Lower leg skin (tissue), 4 donors: ENCODE measurements at regions not wholly inside any gene's neighbourhood (a gene's known extent, or its start where the extent isn't known, plus 50 kb on each side); places are given as distances from the start of the nearest gene placed in this dataset.

Experiments used
- DNase-seq, 2 donors: peaks; one replicate each; pipeline ENCODE4 v3.0.0-alpha.2; 2019; ENCODE audit warnings: low spot score in 2 of 2
- H3K4me3 ChIP-seq: fragments of 200-600 bp; sonication (generic); 2 replicates; pipeline ENCODE4 v1.5.1; 2017; ENCODE audit warnings: mild to moderate bottlenecking, low read depth; ENCODE audit not compliant: poor library complexity, severe bottlenecking
- POLR2A ChIP-seq, 2 donors: fragments of 450-650 bp; IDR thresholded peaks; one replicate each; pipeline ENCODE4 v1.6.1; 2016 to 2017; ENCODE audit warnings: antibody characterized with exemption in 2 of 2, mild to moderate bottlenecking in 1 of 2, moderate library complexity in 1 of 2
- WGBS, 2 donors: methylation state at CpG; one replicate each; pipeline ENCODE4 v1.1.5; 2018; 5-methylcytosine and 5-hydroxymethylcytosine counted together
- intact Hi-C: fragments of 100-400 bp; cut with DNase I; formaldehyde crosslinking; loops from one replicate; pipeline ENCODE4 v1.15.0; 2023; ENCODE audit warnings: low total_unique reads
- TF ChIP-seq, protein P1 (sequence below), 3 donors: fragments of 450-650 bp; IDR thresholded peaks; one replicate each; pipeline ENCODE4 v1.5.1; 2016; ENCODE audit warnings: antibody characterized with exemption in 3 of 3, mild to moderate bottlenecking in 3 of 3, moderate library complexity in 2 of 3

DNA sequence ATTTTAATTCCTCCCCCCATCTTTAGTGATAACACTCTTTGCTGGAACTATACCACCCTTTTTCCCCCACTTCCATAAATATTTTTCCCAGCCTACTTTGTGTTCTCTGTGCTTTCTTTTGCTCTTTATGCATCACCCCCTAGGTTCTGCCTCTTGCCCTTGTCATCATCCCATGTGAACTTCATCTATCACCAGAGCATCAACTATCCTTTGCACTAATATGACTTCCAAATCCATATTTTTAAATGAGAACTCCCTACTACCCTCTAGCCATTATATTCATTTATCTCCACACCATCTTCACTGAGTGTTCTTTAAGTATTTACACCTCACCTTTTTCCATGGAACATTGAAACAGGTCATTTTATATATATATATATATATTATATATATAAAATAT is 452.7 kb downstream of the FOXO1 start:
- TF ChIP-seq, protein P1, sequence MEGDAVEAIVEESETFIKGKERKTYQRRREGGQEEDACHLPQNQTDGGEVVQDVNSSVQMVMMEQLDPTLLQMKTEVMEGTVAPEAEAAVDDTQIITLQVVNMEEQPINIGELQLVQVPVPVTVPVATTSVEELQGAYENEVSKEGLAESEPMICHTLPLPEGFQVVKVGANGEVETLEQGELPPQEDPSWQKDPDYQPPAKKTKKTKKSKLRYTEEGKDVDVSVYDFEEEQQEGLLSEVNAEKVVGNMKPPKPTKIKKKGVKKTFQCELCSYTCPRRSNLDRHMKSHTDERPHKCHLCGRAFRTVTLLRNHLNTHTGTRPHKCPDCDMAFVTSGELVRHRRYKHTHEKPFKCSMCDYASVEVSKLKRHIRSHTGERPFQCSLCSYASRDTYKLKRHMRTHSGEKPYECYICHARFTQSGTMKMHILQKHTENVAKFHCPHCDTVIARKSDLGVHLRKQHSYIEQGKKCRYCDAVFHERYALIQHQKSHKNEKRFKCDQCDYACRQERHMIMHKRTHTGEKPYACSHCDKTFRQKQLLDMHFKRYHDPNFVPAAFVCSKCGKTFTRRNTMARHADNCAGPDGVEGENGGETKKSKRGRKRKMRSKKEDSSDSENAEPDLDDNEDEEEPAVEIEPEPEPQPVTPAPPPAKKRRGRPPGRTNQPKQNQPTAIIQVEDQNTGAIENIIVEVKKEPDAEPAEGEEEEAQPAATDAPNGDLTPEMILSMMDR (IDR thresholded peaks at IDR 0.05): no peak
- no peak for TF ChIP-seq POLR2A (IDR thresholded peaks at IDR 0.05)
- intact Hi-C loops: no loop called here
- DNase-seq: no peak
- H3K4me3 ChIP-seq: no peak overlapping the region

DNA sequence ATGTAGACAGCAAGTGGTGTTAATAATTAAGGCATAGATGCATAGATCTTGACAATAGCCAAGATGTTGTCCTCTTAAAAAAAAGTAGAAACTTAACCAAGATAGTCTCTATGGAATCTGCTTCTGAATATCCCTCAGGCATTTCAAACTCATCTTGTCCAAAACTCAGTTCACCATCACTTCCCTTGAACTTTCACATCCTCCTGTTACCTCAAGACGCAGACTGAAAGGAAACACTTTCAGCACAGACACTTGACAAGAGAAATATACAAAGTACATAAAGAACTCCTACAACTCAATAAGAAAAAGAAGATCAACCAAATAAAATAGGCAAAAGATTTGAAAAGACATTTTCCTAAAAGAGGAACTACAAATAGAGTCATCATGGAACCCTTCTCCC is 451.1 kb downstream of the FOXO1 start:
- DNase-seq: no peak
- intact Hi-C loops: no loop called here
- H3K4me3 ChIP-seq: no peak overlapping the region
- WGBS, 2 donors: 93 to 100% methylated on average over 1 of the region's 1 CpG
- no peak for TF ChIP-seq POLR2A (IDR thresholded peaks at IDR 0.05)
- TF ChIP-seq, protein P1 (IDR thresholded peaks at IDR 0.05): no peak

DNA sequence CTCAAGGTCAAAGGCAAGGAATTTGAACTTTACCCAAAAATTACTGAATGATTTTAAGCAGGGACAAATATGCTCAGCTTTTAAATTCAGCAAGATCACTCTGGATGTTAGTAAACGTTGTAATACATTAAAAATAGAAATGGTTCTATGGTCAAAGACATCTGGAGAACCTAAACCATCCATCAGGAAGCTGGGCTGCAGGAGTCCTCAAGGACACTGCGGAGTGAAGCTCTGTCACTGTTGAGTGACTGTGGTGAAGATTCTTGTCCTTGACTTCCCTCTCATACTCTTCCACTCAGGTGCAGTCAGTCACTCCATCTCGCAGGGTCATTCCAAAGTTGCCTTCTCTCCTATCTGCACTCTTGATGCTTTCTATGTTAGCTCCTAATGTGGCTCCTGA is 450.7 kb downstream of the FOXO1 start:
- intact Hi-C loops: no loop called here
- DNase-seq: no peak
- TF ChIP-seq POLR2A (IDR thresholded peaks at IDR 0.05): no peak
- TF ChIP-seq, protein P1 (IDR thresholded peaks at IDR 0.05): no peak
- no peak overlapping the region for H3K4me3 ChIP-seq
- WGBS, 2 donors: 84 to 88% methylated on average over 3 of the region's 3 CpGs

DNA sequence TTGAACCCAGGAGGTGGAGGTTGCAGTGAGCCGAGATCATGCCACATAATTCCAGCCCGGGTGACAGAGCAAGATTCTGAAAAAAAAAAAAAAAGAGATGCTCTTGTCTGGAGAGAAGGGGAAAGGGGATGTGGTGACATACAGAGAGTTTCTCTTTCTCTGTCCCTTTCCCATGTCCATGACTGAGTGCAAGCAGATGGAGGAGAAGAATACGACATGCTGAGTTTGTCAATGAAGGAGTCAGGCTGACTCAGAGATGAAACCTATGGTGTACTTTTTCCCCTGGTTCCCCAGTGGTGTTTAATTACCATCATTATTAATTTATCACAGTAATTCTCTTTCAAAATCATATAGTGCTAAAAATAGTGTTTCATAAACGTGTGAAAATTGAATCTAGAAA is 448.8 kb downstream of the FOXO1 start:
- no peak for DNase-seq
- no peak overlapping the region for H3K4me3 ChIP-seq
- intact Hi-C loops: no loop called here
- 69 to 71% methylated on average over 4 of the region's 4 CpGs for WGBS, 2 donors
- no peak for TF ChIP-seq POLR2A (IDR thresholded peaks at IDR 0.05)
- TF ChIP-seq, protein P1 (IDR thresholded peaks at IDR 0.05): no peak

DNA sequence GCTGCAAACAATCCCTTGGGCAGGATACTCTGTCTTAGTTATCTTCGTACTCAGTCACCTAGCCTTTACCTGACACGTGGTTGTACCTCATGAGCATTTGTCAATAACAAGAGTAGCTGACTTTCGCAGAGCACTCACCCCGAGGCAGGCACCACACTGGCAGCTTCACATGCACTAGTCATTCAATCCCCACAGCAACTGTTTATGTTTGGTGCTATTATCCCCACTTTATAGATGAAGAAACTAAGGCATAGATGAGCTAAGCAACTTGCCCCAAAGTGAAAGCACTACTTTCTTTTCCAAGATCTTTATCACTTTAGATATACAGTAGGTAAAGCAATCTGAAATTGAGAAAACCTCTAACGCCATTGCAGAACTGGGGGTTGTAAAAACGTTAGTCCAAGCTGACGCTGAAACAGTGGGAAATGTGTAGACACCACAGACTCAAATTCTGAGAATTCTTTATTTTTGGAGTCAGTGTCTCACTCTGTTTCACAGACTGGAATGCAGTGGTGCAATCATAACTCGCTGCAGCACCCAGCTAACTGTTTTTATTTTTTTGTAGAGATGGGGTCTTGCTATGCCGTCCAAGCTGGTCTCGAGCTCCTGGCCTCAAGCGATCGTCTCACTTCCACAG is 446.0 kb downstream of the FOXO1 start:
- no peak for DNase-seq
- 91 to 95% methylated on average over 12 of the region's 12 CpGs for WGBS, 2 donors
- TF ChIP-seq, protein P1 (IDR thresholded peaks at IDR 0.05): no peak
- TF ChIP-seq POLR2A (IDR thresholded peaks at IDR 0.05): no peak
- intact Hi-C loops: no loop called here
- H3K4me3 ChIP-seq: no peak overlapping the region

DNA sequence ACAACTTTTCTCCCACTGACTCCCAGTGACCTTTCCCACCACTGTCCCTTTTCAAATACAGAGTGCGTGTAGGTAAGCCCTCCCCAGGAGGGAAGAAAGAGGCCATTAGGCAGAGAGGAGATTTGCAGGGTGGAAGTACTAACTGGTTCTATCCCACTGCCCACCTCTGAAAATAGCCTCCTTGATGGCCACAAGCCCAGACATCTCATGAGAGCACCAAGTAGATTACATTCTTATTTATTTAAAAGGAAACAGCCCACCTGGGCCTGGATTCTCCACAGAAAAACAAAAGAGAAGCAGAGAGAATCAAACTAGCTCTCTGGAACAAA is 445.3 kb downstream of the FOXO1 start:
- intact Hi-C loops: no loop called here
- no peak for DNase-seq
- WGBS, 2 donors: 93% methylated on average over 1 of the region's 1 CpG
- TF ChIP-seq, protein P1 (IDR thresholded peaks at IDR 0.05): no peak
- no peak for TF ChIP-seq POLR2A (IDR thresholded peaks at IDR 0.05)
- no peak overlapping the region for H3K4me3 ChIP-seq
